ENCODE measurements at regions not wholly inside any gene's neighbourhood (a gene's known extent, or its start where the extent isn't known, plus 50 kb on each side); places are given as distances from the start of the nearest gene placed in this dataset.
A peak's percentile ranks its signal among the peaks of the same experiment; 100 is the strongest.
"Not testable (repeated sequence)": the region's sequence is repeated elsewhere in the genome, so short reads cannot be mapped to it uniquely, and the experiment has no call there.

GRCh38 chr2:216992056-216992675 is 132.3 kb upstream of the TNP1 start:
- DNase-seq (ENCODE audit: low spot score): no peak

DNA sequence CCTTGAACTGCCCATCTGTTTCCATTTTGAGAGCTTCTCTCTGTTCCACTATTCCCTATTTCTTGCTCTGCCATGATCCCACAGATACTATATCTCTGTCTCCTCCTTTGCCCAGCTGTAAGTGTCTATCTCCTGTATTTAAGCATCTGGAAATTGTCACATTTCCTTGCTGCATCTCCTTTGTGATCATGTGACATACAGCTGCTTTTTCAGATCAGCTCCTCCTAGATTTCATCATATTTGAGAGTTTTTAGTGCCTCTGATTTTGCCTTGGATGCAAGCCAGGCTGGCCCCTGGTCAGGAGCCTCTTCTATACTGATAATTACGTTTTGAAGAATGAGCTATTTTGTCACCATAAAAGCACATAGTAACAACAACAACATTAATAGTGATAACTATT is 131.7 kb upstream of the TNP1 start:
- DNase-seq (ENCODE audit: low spot score): peak; percentile 29

- DNase-seq (ENCODE audit: low spot score): no peak
These were observed 129.7 kb upstream of the TNP1 start for GRCh38 chr2:216989340-216990129.

DNA sequence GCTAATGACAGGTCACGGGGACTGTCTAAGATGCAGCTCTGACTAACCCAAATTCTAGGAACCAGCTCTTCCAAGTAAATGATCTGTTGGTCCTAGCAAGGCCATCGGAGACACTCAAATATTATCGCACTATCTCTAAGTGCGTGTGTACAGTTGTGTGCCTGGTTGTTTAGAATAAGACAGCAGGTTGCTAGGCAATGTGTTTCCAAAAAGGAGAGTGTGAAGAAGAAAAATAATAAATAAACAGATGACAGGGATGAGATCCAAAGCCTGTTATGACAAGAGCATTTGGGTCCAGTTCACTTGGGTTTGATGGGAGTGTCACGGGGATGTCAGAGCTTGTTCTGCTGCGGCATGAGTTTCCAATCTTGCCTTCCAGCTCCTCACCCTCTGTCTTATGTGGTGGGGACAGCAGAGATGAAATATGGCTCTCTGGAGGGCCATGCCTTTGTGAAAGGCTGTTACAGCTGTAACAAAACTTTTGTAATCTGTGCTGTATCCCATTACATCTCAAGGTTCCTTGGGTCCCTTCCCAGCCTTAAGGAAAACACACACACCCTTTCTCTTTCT is 127.5 kb upstream of the TNP1 start:
- DNase-seq (ENCODE audit: low spot score): no peak

GRCh38 chr2:216985658-216986141 is 125.8 kb upstream of the TNP1 start:
- no peak for DNase-seq (ENCODE audit: low spot score)

DNA sequence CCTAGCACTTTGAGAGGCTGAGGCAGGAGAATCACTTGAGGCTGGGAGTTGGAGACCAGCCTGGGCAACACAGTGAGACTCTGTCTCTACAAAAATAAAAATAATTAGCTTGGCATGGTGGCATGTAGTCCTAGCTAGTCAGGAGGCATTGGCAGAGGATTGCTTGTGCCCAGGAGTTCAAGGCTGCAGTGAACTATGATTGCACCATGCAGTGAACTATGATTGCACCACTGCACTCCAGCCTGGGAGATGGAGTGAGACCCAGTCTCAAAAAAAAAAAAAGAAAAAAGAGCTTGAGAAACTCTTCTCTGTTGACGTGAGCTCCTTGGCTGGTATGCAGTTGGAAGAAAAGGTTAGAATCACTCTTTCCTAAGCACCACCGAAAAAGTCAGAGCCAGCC is 125.1 kb upstream of the TNP1 start:
- no peak for DNase-seq (ENCODE audit: low spot score)

DNA sequence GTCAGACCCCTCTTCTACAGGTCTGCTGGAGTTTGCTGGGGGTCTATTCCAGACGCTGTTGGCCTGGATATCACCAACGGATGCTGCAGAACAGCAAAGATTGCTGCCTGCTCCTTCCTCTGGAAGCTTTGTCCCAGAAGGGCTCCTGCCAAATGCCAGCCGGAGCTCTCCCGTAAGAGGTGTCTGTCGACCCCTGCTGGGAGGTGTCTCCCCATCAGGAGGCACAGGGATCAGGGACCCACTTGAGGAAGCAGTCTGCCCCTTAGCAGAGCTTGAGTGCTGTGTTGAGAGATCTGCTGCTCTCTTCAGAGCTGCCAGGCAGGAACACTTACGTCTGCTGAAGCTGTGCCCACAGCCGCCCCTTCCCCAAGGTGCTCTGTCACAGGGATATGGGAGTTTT is 122.1 kb upstream of the TNP1 start:
- DNase-seq (ENCODE audit: low spot score): not testable (repeated sequence)

- DNase-seq (ENCODE audit: low spot score): not testable (repeated sequence)
These were observed 120.6 kb upstream of the TNP1 start for GRCh38 chr2:216980510-216980909.

- no peak for DNase-seq (ENCODE audit: low spot score)
These were observed 114.7 kb upstream of the TNP1 start for GRCh38 chr2:216974321-216975302.

GRCh38 chr2:216971593-216971992 is 111.7 kb upstream of the TNP1 start:
- DNase-seq (ENCODE audit: low spot score): no peak

DNA sequence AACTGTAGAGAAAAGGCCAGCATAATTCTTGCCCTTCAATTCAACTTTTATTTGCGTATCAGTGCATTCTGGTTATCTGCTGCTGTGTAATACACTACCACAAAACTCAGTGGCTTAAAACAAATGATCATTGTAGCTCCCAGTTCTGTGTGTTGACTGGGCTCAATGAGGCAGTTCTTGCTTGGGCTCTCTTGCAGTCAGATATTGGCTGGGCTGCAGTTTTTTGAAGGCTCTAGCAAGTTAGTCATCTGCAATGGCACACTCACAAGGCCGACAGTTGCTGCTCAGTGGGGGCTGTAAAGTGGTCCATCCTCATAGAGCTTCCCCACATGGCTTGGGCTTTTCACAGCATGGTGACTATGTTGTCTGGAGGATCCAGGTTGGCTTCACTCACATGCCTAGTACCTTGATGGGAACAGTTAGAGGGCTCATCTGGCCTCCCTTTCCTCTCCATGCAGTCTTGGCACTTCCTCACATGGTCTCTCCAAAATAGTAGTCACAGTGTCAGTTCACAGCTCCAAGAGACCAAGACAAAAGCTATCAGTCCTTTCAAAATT is 110.6 kb upstream of the TNP1 start:
- DNase-seq (ENCODE audit: low spot score): no peak

GRCh38 chr2:216967889-216968288 is 108.0 kb upstream of the TNP1 start:
- DNase-seq (ENCODE audit: low spot score): no peak

DNA sequence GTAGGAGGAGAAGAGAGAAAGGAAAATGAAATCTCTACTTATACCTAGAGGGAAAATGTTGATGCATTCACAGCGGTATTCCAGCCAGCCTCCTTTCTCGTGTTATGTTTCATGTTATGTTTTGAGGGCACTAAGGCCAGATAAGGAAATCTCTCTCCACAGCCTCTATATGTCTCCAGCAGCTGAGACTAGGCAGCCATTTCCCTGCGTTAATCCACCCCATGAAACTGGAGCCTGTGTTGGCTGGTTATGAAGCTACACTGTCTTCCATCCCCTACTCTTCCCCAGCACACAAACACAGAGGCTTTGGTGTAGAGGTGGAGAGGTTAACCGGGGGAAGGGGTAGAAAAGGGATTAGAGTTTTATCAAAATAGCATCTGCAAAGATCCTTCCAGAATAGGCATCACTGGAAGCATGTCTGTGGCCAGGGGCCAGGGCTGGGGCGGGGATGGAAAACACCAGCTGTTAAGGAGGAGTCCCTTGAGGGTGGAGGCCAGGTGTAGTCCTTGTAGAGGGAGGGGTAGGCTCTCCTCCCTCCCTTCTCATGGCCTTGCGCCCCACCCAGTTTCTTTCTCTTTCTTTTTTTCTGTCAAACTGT is 100.9 kb upstream of the TNP1 start:
- DNase-seq (ENCODE audit: low spot score): no peak

DNA sequence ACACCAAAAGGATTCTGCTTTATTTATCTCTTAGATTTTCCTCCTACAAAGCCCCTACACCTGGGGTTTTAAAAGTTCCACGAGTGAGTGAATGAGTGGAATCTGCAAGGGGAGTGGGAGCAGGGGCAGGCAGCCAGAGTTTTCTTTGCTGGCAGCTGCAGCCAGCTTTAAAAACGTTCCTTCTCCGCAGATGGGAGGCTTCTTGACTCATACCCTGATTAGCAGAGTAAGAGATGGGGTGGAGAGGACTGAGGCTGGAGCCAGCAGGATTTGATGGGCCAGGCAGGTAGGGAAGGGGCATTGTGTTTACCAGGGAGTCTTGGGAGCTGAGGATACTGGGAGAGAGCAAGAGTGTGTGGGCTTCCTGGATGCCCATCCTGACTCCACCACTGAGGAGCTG is 99.6 kb upstream of the TNP1 start:
- DNase-seq (ENCODE audit: low spot score): no peak

GRCh38 chr2:216956820-216957493 is 97.1 kb upstream of the TNP1 start:
- no peak for DNase-seq (ENCODE audit: low spot score)

GRCh38 chr2:216951171-216951570 is 91.3 kb upstream of the TNP1 start:
- no peak for DNase-seq (ENCODE audit: low spot score)

DNA sequence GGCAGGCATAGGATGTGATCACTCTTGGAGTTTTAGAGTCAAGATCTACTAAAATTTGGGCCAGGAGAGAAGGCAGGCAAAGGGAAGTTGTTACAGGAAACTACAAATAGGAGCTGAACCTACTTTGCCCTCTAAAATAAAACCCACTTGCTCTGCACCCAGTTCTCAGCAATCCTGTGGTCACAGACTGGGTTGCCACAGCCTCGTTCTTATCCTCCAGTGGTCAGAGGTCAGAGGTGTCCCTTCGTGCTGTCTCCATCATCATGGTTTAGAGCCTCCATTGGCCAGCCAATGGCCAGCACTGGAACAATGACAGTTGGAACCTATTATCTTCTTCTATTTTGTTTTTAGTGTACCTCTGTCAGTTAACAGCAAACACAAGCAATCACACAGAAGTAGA is 90.7 kb upstream of the TNP1 start:
- no peak for DNase-seq (ENCODE audit: low spot score)

DNA sequence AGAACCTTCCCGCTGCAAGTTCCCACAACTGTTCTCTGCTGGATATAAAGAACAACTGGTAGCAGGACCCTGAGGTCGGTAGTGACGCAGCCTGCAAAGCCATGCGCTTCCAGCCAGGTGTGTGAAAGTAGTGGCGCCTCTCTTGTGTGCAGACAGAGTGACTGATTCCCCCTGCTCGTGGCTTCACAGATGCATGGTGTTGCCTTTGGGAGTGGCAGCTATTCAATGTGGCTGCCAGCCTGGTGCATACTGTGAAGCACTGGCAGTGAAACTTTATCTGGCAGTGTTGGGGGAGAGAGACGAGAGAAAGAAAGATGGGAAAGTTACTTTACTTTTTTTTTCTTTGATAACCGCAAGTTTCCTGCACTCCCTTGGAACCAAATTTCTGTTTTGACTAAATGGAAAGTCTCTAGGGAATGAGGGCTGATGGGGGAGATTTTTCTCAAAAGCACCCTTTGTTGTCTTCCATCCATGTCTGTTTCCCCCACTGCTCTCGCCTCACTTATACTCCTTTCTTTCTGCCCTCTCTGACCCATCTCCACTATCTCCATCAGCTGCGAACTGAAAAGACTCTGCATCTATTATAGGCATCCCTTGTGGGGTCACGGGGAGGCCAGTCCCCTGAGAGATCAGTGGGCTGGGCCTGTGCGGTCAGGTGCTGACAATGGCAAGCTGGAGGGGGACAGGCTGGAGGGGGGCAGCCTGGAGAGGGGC is 90.0 kb upstream of the TNP1 start:
- DNase-seq (ENCODE audit: low spot score): no peak

DNA sequence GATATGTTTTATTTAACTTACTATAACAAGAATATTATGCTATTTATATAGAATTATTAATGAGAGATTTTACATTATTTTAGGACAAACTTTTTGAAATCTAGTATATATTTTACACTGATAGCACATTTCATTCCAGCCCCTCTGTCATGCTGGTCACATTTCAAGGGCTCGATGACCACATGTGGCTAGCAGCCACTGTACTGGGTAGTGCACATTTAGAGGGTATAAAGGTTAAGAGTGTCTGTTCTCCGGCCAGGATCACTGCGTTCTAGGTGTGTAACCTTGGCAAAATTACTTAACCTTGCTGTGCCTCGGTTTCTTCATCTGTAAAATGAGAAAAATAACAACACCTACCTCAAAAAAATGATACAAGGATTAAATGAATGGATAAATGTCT is 87.2 kb upstream of the TNP1 start:
- no peak for DNase-seq (ENCODE audit: low spot score)

DNA sequence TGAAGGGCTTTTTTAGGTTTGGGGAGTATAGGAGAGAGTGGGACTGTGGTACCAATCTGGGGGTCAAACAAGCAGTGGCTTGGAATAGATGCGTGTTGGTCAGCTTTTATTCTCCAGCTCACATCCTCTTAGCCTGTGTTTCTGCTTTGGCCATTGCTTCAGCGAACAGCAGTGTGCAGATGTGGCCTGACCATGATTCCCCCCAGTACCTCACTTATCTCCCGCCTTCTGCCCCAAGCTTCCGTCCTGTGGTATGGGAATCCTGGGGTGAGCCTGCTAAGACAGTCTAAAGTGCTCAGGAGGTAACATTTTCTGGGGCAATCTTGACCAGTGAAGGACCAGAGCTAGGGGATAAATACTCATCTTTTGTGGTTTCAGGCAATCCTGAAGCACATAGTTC is 84.9 kb upstream of the TNP1 start:
- no peak for DNase-seq (ENCODE audit: low spot score)

All from AG20443 (cell line).